SK-N-SH treated with all-trans-retinoic acid at 6 μM for 48 hours (cell line): ENCODE measurements at regions not wholly inside any gene's neighbourhood (a gene's known extent, or its start where the extent isn't known, plus 50 kb on each side); places are given as distances from the start of the nearest gene placed in this dataset.

Experiments
- ATAC-seq: fragments of 200-7000 bp; cut with Tn5 transposase; 3 replicates; pipeline ENCODE4 v1.9.1; 2020; ENCODE audit warnings: mild to moderate bottlenecking, moderate library complexity
- ARNTL ChIP-seq: fragments of 450-650 bp; formaldehyde crosslinking; IDR thresholded peaks from 2 replicates; pipeline ENCODE4 v1.5.0; 2020; ENCODE audit warnings: low read depth, mild to moderate bottlenecking, moderate library complexity, borderline replicate concordance
- BACH2 ChIP-seq: fragments of 250-450 bp; sonication (Bioruptor Pico); IDR thresholded peaks from 2 replicates; pipeline ENCODE4 v1.9.0; 2021; ENCODE audit warnings: mild to moderate bottlenecking, borderline replicate concordance
- CREB5 ChIP-seq: fragments of 250-450 bp; sonication (Bioruptor Pico); IDR thresholded peaks from 2 replicates; pipeline ENCODE4 v1.5.1; 2020; ENCODE audit warnings: low read depth, mild to moderate bottlenecking, moderate library complexity
- CSDC2 ChIP-seq: fragments of 250-450 bp; sonication (Bioruptor Pico); IDR thresholded peaks from 2 replicates; pipeline ENCODE4 v1.5.0; 2020; ENCODE audit warnings: mild to moderate bottlenecking, moderate library complexity
- CSRNP3 ChIP-seq: fragments of 250-450 bp; sonication (Bioruptor Pico); IDR thresholded peaks from 2 replicates; pipeline ENCODE4 v1.5.1; 2021; ENCODE audit warnings: mild to moderate bottlenecking, moderate library complexity
- ESRRG ChIP-seq: fragments of 250-450 bp; sonication (Bioruptor Pico); IDR thresholded peaks from 2 replicates; pipeline ENCODE4 v1.6.1; 2021; ENCODE audit warnings: mild to moderate bottlenecking
- GLIS3 ChIP-seq: fragments of 250-450 bp; sonication (Bioruptor Pico); IDR thresholded peaks from 2 replicates; pipeline ENCODE4 v1.5.0; 2020; ENCODE audit warnings: mild to moderate bottlenecking, moderate library complexity
- ISL1 ChIP-seq: fragments of 250-450 bp; sonication (Bioruptor Pico); IDR thresholded peaks from 2 replicates; pipeline ENCODE4 v2.1.2; 2022; ENCODE audit warnings: mild to moderate bottlenecking, moderate library complexity
- OSR1 ChIP-seq: fragments of 250-450 bp; sonication (Bioruptor Pico); IDR thresholded peaks from 2 replicates; pipeline ENCODE4 v1.8.0; 2022; ENCODE audit warnings: moderate library complexity, mild to moderate bottlenecking, inconsistent platforms
- POU6F1 ChIP-seq: fragments of 250-450 bp; sonication (Bioruptor Pico); IDR thresholded peaks from 2 replicates; pipeline ENCODE4 v1.8.0; 2021; ENCODE audit warnings: low read depth, mild to moderate bottlenecking, moderate library complexity, borderline replicate concordance
- RARB ChIP-seq: fragments of 250-450 bp; sonication (Bioruptor Pico); IDR thresholded peaks from 2 replicates; pipeline ENCODE4 v1.8.0; 2021; ENCODE audit warnings: mild to moderate bottlenecking, moderate library complexity
- SNAI2 ChIP-seq: fragments of 250-450 bp; sonication (Bioruptor Pico); IDR thresholded peaks from 2 replicates; pipeline ENCODE4 v1.5.0; 2020; ENCODE audit warnings: mild to moderate bottlenecking, moderate library complexity
- TCF4 ChIP-seq: fragments of 250-450 bp; sonication (Bioruptor Pico); IDR thresholded peaks from 2 replicates; pipeline ENCODE4 v1.8.0; 2021; ENCODE audit warnings: mild to moderate bottlenecking, moderate library complexity, borderline replicate concordance
- TOX ChIP-seq: fragments of 250-450 bp; sonication (Bioruptor Pico); IDR thresholded peaks from 2 replicates; pipeline ENCODE4 v1.8.0; 2021; ENCODE audit warnings: mild to moderate bottlenecking, moderate library complexity, borderline replicate concordance
- ZC3H10 ChIP-seq: fragments of 250-450 bp; sonication (Bioruptor Pico); IDR thresholded peaks from 2 replicates; pipeline ENCODE4 v1.5.1; 2021; ENCODE audit warnings: mild to moderate bottlenecking, moderate library complexity
- ZFP3 ChIP-seq: fragments of 250-450 bp; sonication (Bioruptor Pico); IDR thresholded peaks from 2 replicates; pipeline ENCODE4 v1.5.0; 2020; ENCODE audit warnings: mild to moderate bottlenecking, moderate library complexity
- ZFP30 ChIP-seq: fragments of 450-650 bp; formaldehyde crosslinking; IDR thresholded peaks from 2 replicates; pipeline ENCODE4 v1.5.0; 2022; ENCODE audit warnings: mild to moderate bottlenecking, moderate library complexity
- ZNF565 ChIP-seq: fragments of 450-650 bp; formaldehyde crosslinking; conservative IDR thresholded peaks from 2 replicates; pipeline ENCODE4 v1.5.0; 2020; ENCODE audit warnings: low read depth, mild to moderate bottlenecking, moderate library complexity
- ZNF8 ChIP-seq: fragments of 450-650 bp; formaldehyde crosslinking; IDR thresholded peaks from 2 replicates; pipeline ENCODE4 v1.5.0; 2020; ENCODE audit warnings: mild to moderate bottlenecking, moderate library complexity

- no peak for TF ChIP-seq CSRNP3 (CRISPR knock-in tag)
- no peak for TF ChIP-seq ESRRG
- TF ChIP-seq BACH2 (CRISPR knock-in tag): no peak
- no peak for TF ChIP-seq ARNTL (CRISPR knock-in tag)
- TF ChIP-seq, all 23 proteins: peak for 0
Measured at GRCh38 chr4:98775672-98776071, 117.3 kb upstream of the TSPAN5 start (continued).

- TF ChIP-seq POU6F1 (CRISPR knock-in tag) (no peak), TOX (CRISPR knock-in tag) (no peak), ZFP30 (CRISPR knock-in tag) (no peak), TCF4 (CRISPR knock-in tag) (no peak), ZC3H10 (no peak), CSRNP3 (CRISPR knock-in tag) (no peak), SNAI2 (no peak), ZNF8 (CRISPR knock-in tag) (no peak), ISL1 (no peak), CSDC2 (CRISPR knock-in tag) (no peak)
- no peak for ATAC-seq
Measured at GRCh38 chr4:98773638-98774037, 115.2 kb upstream of the TSPAN5 start.

- TF ChIP-seq ZNF8 (CRISPR knock-in tag): no peak
- TF ChIP-seq ZC3H10: no peak
- TF ChIP-seq RARB (CRISPR knock-in tag): no peak
- TF ChIP-seq SNAI2: no peak
- TF ChIP-seq GLIS3 (CRISPR knock-in tag): no peak
- no peak for TF ChIP-seq CREB5 (CRISPR knock-in tag)
- TF ChIP-seq ARNTL (CRISPR knock-in tag): no peak
- no peak for TF ChIP-seq BACH2 (CRISPR knock-in tag)
- TF ChIP-seq TOX (CRISPR knock-in tag): no peak
- TF ChIP-seq ZFP30 (CRISPR knock-in tag): no peak
- TF ChIP-seq ESRRG: no peak
- TF ChIP-seq TCF4 (CRISPR knock-in tag): no peak
- no peak for TF ChIP-seq ZNF565 (CRISPR knock-in tag)
- no peak for TF ChIP-seq ZFP3 (CRISPR knock-in tag)
- no peak for TF ChIP-seq ISL1
- ATAC-seq: no peak
Measured at GRCh38 chr4:98771959-98772632, 113.7 kb upstream of the TSPAN5 start.

- ATAC-seq: no peak
- TF ChIP-seq CSRNP3 (CRISPR knock-in tag) (no peak), GLIS3 (CRISPR knock-in tag) (no peak), OSR1 (CRISPR knock-in tag) (no peak), TOX (CRISPR knock-in tag) (no peak), ZFP30 (CRISPR knock-in tag) (peak; percentile 82), ZC3H10 (no peak)
Measured at GRCh38 chr4:98765771-98766170, 107.4 kb upstream of the TSPAN5 start.
